Endothelial cell of umbilical vein (primary cell): ENCODE measurements at regions not wholly inside any gene's neighbourhood (a gene's known extent, or its start where the extent isn't known, plus 50 kb on each side); places are given as distances from the start of the nearest gene placed in this dataset.

Source experiments
- JUN ChIP-seq: IDR thresholded peaks from 2 replicates; pipeline ENCODE4 v1.6.1; 2011; ENCODE audit warnings: borderline replicate concordance, low read depth; ENCODE audit not compliant: insufficient read length, insufficient read depth
- POLR2A ChIP-seq: IDR thresholded peaks from 2 replicates; pipeline ENCODE4 v1.6.1; 2012; ENCODE audit warnings: low read depth, mild to moderate bottlenecking, control low read depth, low read length

DNA sequence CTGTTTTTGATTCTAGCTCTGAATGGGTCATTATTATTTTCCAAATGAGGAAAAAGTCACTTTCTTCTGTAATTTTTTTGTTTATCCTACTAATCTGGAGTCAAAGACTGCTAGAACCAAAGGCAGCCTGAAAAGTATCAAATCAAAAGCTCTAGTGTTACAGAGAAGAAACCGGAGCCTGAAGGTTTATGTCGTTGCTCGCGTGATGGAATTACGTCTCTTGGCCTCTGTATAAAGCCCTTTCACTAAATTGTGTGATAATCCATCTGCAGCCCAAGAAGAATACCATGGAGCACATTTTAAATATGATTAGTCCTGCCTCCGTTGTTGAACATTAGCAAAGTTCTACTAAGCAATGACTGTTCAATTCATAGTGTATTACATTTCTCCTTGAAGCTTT, 738.6 kb downstream of the C6orf118 start:
- TF ChIP-seq POLR2A (no peak), JUN (no peak)
